Stimulated activated CD4-positive, alpha-beta T cell treated with anti-CD3 and anti-CD28 coated beads, Interleukin-2, amount 100 ng/mL, for 48 hours (primary cell): ENCODE measurements at regions not wholly inside any gene's neighbourhood (a gene's known extent, or its start where the extent isn't known, plus 50 kb on each side); places are given as distances from the start of the nearest gene placed in this dataset.
"Not testable (repeated sequence)": the region's sequence is repeated elsewhere in the genome, so short reads cannot be mapped to it uniquely, and the experiment has no call there.

Source experiments
- DNase-seq, 2 donors: peaks; one replicate each; pipeline ENCODE4 v3.0.0-alpha.2; 2020

DNA sequence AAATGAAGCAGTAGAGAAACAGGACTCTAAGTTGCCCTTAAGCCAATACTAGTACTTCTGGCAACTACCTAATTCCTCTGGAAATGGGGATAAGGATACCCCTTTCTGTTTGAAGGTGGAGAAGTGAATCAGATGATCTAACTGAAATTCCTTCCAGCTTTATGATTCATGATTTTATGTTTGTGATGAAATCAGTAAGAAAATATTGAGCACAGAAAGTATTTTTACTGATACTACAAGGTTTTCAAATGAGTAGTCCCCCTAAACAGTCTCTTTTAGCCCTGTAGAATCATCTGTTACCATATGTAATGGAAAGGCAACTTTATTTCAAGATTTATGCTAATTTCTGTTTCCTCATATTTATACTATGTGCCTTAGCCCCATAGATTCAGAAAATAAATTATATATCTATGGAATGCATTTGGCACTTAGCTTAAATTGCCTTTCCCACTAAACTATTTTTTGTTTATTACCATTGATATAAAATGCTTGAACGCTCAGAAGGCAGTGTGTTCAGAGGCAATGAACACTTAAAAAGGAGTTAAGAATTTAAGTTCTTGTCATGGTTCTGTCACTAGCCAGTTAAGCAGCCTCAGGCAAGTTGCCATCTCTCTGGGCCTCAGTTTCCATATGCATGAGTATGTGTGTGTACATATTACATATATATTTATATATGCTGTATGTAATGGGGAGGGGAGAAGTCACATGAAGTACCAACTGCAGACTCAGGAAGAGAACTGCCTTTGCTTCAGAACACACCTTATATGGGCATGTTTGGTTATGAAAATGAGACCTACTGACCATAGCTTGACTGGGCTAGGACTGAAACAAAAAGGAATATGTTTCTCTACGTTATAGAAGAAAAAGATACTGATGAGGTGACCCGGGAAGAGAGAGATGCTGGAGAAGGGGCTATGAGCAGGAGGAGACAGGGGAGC lies 97.7 kb downstream of the CDC42EP3 start:
- DNase-seq, result no peak

DNA sequence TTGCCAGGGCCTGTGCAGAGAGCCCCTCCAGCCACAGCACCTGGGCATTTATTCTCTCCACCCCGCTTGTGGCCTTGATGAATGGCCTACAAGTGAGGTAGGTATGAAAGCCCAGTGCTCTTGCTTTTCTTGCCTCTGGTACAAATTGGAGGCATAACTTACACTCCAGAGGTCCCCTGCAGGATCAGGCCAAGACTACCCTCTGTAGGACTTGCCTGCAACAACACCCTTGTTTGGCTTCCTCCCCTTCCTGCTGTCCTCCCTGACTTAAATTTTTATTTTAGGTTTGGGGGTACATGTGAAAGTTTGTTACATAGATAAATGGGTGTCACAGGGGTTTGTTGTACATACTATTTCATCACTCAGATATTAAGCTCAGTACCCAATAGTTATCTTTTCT lies 95.7 kb downstream of the CDC42EP3 start:
- DNase-seq, result no peak

DNA sequence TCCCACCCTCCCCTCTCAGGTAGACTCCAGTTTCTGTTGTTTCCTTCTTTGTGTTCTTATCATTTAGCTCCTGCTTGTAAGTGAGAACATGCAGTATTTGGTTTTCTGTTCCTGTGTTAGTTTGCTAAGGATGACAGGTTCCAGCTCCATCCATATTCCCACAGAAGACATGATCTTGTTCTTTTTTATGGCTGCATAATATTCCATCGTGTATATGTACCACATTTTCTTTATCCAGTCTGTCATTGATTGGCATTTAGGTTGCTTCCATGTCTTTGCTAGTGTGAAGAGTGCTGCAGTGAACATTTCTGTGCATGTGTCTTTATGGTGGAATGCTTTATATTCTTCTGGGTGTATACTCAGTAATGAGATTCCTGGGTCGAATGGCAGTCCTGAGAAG lies 95.2 kb downstream of the CDC42EP3 start:
- DNase-seq, result not testable (repeated sequence)

- DNase-seq, result no peak
These were observed 94.6 kb downstream of the CDC42EP3 start for GRCh38 chr2:37576831-37577230.

DNA sequence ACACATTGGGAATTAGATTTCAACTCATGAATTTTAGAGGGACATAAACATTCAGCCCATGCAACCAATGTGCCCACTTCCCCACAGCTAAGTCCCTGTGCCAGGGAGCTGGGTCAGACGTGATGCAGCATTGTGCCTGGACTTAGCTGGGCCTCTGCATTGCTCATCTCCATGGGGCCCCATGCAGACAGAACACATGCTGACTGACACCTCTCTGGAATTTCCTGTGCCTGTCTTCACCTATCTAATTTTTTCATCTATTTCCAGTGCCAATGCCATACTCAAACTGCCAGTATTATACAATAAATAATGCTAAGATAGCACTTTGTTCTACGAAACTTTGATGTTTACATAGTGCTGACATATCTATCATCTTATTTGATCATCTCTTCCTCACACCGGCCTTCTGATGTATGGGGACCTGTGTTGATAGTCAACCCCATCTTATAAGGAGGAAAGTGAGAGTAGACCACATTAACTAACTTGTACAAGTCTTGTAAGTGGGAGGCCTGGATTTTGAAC lies 92.2 kb downstream of the CDC42EP3 start:
- no peak for DNase-seq

DNA sequence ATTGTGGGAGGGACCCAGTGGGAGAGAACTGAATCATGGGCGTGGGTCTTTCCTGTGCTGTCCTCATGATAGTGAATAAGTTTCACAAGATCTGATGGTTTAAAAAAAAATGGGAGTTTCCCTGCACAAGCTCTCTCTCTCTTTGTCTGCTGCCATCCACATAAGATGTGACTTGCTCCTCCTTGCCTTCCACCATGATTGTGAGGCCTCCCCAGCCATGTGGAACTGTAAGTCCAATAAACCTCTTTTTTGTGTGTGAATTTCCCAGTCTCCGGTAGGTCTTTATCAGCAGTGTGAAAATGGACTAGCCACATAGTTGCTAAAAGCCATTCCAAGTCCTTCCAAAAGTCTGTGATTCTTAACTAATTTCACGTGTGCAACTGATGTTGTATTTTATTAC lies 91.5 kb downstream of the CDC42EP3 start:
- DNase-seq, result not testable (repeated sequence)

DNA sequence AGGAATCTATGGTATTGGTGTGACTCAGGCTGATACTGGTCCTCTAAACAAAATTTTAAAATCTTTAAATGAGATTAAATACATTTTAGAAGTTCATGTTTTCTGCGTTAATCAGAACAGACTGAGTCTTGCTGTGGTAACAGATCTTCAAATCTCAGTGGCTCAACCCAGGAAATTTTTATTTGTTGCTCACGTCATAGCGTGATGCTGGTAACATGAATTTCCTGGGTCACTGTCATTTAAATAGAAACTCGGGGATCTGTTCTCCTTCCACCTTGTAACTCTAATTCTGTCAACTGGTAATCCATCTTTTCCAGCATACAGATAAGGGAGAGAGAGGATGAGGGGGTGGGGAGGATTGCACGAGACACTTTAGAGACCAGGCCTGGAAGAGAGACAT lies 90.0 kb downstream of the CDC42EP3 start:
- no peak for DNase-seq

- no peak for DNase-seq
These were observed 88.8 kb downstream of the CDC42EP3 start for GRCh38 chr2:37582481-37583220.

- no peak for DNase-seq
These were observed 88.0 kb downstream of the CDC42EP3 start for GRCh38 chr2:37583402-37583801.

DNA sequence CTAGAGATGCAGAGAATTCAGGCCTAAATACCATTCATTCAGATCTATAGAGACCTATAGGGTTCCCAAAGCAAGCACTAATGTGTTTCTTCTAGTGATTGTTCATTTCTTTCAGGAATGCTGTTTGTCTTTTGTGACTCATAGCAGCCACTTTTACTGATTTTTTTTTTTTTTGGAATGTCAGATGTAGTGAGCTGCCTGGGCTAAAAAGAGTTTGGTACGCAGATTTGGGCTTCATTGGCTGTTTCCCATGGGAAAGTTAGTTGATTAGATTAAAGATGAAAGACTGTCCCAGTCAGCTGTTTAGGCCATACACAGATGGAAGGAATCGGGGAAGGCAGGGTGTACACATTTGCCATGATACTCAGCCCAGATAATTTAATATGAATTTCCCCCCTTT lies 87.6 kb downstream of the CDC42EP3 start:
- DNase-seq, result no peak

- no peak for DNase-seq
These were observed 86.0 kb downstream of the CDC42EP3 start for GRCh38 chr2:37585295-37585908.

GRCh38 chr2:37585982-37586621 lies 85.3 kb downstream of the CDC42EP3 start:
- peak; percentile 42 to 50 for DNase-seq

DNA sequence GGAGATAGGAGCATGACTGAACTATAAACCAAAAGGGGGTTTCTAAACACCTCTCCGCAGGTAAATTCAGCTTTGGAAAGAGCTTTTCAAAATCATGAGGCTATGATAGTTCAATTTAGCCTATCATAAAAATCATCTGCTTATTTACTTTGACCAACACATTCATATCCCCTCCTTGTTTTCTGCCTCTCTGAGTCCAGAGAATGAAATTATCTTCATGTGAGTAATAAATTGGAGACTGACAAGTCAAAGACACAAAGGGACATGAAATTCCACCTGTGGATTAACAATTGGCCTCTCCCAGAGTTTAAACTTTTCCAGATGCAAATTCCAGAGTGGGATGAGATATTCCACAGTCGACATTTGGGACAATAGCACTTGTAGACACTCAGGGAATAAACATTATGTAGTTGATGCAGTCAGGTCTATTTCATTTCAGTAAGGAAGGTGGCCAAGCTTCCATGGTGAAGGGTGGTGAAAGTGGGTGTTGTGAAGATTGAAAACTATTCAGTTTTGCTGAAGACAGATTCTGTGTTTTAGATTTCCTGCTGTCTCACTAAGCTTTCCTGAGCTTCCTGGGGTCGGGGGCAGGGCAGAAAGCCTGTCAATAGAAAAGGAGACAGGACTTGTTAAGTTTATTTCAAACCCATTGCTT lies 84.7 kb downstream of the CDC42EP3 start:
- DNase-seq, result no peak

DNA sequence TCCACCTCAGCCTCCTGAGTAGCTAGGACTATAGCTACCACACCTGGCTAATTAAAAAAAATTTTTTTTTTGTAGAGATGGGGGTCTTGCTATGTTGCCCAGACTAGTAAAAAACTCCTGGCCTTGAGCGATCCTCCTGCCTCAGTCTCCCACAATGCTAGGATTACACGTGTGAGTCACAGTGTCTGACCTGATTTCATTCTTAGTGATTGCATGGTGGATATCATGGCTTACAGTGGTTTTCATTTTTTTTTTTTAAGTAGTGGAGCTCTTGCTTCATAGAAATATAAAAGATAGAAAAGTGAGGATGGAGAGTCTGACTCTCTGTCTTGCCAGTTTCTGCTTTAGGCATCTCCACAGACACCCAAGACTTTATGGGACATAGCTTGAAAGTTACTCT lies 83.6 kb downstream of the CDC42EP3 start:
- DNase-seq, result no peak

DNA sequence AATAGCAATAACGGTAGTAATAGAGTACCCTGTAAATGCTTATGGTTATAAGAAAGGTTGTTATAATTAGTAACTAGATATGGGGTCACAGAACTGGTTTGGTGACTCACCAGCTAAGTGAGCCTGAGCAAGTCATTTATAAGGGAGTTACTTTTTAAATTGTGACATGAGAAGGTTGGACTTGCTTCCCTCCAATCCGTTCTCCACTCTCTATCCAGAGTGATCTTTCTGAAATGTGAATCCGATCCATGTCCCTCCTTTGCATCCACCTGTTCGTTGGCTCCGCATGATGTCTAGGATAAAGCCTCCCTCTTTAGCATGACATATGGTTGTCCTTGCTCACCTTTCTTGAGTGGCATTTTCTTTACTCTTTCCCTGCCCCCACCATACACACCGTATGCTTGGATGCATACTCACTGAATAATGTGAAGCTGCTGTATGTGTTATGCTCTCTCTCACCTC lies 83.1 kb downstream of the CDC42EP3 start:
- DNase-seq, result no peak

DNA sequence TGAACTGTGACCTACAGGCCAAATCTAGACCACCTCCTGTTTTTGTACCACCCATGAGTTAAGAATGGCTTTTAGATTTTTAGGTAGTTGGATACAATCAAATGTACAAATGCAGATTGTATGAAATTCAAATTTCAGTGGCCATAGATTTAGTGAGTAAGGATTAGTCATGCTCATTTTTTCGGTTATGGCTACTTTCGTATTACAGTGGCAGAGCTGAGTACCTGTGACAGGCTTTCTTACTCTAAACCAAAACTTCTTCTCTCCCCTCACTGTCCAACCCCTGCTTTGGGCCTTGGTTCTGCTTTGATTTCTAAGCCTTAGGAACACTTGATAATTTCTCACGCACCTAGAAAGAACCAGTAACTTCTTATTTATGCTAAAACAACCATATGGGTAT lies 82.1 kb downstream of the CDC42EP3 start:
- DNase-seq, result no peak

DNA sequence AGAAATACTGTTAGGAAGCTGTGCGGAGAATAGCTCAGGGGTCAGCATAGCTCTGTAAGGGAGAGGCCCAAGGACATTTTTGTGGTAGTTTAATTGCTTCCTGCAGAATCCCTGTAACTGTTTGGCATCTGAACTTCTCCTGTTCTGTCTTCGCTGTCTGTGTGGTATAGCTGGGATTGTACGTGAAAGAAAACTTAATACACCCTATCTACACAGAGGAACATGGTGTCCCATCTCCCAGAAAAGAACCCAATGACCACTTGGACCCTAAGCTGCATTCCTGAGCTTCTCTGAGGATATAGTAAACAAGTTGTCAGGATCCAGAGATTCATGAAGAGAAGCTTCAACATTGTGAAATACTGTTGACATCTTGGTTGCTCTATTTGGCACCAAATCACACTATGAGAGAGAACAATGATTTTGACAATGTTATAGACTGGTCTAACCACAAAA lies 81.3 kb downstream of the CDC42EP3 start:
- no peak for DNase-seq
